Loucy (cell line): ENCODE measurements at regions not wholly inside any gene's neighbourhood (a gene's known extent, or its start where the extent isn't known, plus 50 kb on each side); places are given as distances from the start of the nearest gene placed in this dataset.

ENCODE experiments used
- H2AFZ ChIP-seq: fragments of 200-600 bp; sonication (generic); 2 replicates; pipeline ENCODE4 v1.6.0; 2016; ENCODE audit warnings: antibody characterized with exemption, mild to moderate bottlenecking, low read length, moderate library complexity
- H3F3A ChIP-seq: fragments of 200-600 bp; 2 replicates; pipeline ENCODE4 v1.6.0; 2016; ENCODE audit warnings: antibody characterized with exemption, low read depth, mild to moderate bottlenecking
- H3K27me3 ChIP-seq: fragments of 200-600 bp; sonication (generic); 2 replicates; pipeline ENCODE4 v1.6.1; 2014; ENCODE audit warnings: low read length, mild to moderate bottlenecking; ENCODE audit not compliant: insufficient read depth, poor library complexity, severe bottlenecking
- H3K36me3 ChIP-seq: fragments of 200-600 bp; sonication (generic); 2 replicates; pipeline ENCODE4 v1.6.1; 2016; ENCODE audit warnings: low read length; ENCODE audit not compliant: insufficient read depth
- H3K4me1 ChIP-seq: fragments of 200-600 bp; sonication (generic); 2 replicates; pipeline ENCODE4 v1.5.1; 2014; ENCODE audit warnings: low read length, mild to moderate bottlenecking; ENCODE audit not compliant: insufficient read depth, poor library complexity, severe bottlenecking
- H3K4me2 ChIP-seq: fragments of 200-600 bp; sonication (generic); 2 replicates; pipeline ENCODE4 v1.6.0; 2014; ENCODE audit warnings: antibody characterized with exemption, low read length, low read depth, mild to moderate bottlenecking; ENCODE audit not compliant: poor library complexity, severe bottlenecking
- H3K4me3 ChIP-seq: fragments of 200-600 bp; sonication (generic); 2 replicates; pipeline ENCODE4 v1.5.1; 2014; ENCODE audit warnings: low read length, mild to moderate bottlenecking, mixed read lengths; ENCODE audit not compliant: poor library complexity, severe bottlenecking
- H3K79me2 ChIP-seq: fragments of 200-600 bp; sonication (generic); 2 replicates; pipeline ENCODE4 v1.6.1; 2014; ENCODE audit warnings: low read length; ENCODE audit not compliant: insufficient read depth
- H3K9ac ChIP-seq: fragments of 200-600 bp; sonication (generic); 2 replicates; pipeline ENCODE4 v1.6.0; 2014; ENCODE audit warnings: mild to moderate bottlenecking, low read depth, low read length, moderate library complexity; ENCODE audit not compliant: poor library complexity, severe bottlenecking
- H3K9me2 ChIP-seq: fragments of 200-600 bp; sonication (generic); replicated peaks from 2 replicates; pipeline ENCODE4 v1.6.1; 2016; ENCODE audit warnings: low read depth, low read length, mixed read lengths
- H3K9me3 ChIP-seq: fragments of 200-600 bp; sonication (generic); 2 replicates; pipeline ENCODE4 v1.6.1; 2014; ENCODE audit warnings: mild to moderate bottlenecking, antibody characterized with exemption, low read length, low read depth; ENCODE audit not compliant: insufficient read depth
- H4K20me1 ChIP-seq: fragments of 200-600 bp; sonication (generic); 2 replicates; pipeline ENCODE4 v1.6.0; 2014; ENCODE audit warnings: antibody characterized with exemption, low read length, mild to moderate bottlenecking; ENCODE audit not compliant: insufficient read depth, poor library complexity, severe bottlenecking
- CTCF ChIP-seq: fragments of 200-600 bp; sonication (generic); conservative IDR thresholded peaks from 2 replicates; pipeline ENCODE4 v1.5.1; 2014; ENCODE audit warnings: mild to moderate bottlenecking, antibody characterized with exemption, low read length
- EZH2phosphoT487 ChIP-seq: fragments of 200-600 bp; IDR thresholded peaks from 2 replicates; pipeline ENCODE4 v1.6.1; 2018; ENCODE audit warnings: antibody characterized with exemption, mild to moderate bottlenecking, moderate library complexity, borderline replicate concordance

DNA sequence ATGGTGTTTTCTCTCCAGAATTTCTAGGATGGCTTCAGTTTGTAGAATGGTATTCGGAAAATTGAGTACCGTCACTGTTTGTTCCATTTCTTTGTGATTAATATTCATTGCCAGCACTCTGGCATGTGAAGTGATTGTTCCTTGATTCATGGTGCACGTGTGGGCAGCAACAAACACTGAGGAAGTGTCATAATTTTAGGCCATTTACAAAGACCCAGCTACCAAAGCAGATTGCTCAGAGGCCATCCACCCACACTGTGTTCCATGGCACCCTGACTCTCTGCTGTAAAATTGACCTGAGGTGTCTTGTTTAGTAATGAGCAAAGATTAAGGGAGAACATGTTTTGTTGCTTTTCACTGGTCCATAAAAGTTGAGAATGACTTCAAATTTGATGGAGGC, 250.9 kb upstream of the FMN2 start:
- Histone ChIP-seq H3K79me2 (no peaks in the 10 kb centered on the region), H4K20me1 (no peaks in the 10 kb centered on the region), H3K9me2 (0 out of 2 replicates have a peak, but pooled peaks cover 3% of the 10 kb centered on the region), H3K4me1 (no peaks in the 10 kb centered on the region), H3K27me3 (no peaks in the 10 kb centered on the region), H3F3A (no peaks in the 10 kb centered on the region), H3K9me3 (no peaks in the 10 kb centered on the region; the same call in 1 of the 2 replicates), H3K36me3 (no peaks in the 10 kb centered on the region), H2AFZ (no peak overlapping the region), H3K4me2 (no peak overlapping the region), H3K4me3 (no peak overlapping the region), H3K9ac (no peak overlapping the region)
- no peak for TF ChIP-seq CTCF
- TF ChIP-seq EZH2phosphoT487, result no peak

DNA sequence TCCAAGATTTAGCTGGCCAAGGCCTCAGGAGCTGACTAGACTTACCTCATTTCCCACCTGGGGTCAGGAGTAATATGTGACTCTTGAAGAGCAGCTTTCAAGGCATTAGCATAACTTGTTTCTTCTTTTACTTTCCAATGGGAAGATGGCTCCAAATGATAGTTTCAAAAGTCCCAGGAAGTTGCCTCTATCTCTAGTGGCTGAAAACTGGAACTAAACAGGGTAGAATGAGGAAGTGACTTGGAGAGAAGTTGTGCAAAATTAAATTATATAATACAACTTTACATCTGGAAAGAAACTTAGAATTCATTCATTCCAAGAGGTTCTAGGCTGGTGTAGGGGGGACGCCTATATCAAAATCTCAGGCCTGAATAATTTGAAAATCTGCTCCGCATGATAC, 250.1 kb upstream of the FMN2 start:
- H3K9ac ChIP-seq, result no peak overlapping the region
- no peaks in the 10 kb centered on the region for H3K27me3 ChIP-seq
- no peaks in the 10 kb centered on the region; the same call in 1 of the 2 replicates for H3K9me3 ChIP-seq
- no peak overlapping the region for H2AFZ ChIP-seq
- H3F3A ChIP-seq, result no peaks in the 10 kb centered on the region
- no peak for TF ChIP-seq CTCF
- no peak for TF ChIP-seq EZH2phosphoT487
- H3K4me3 ChIP-seq, result no peak overlapping the region
- no peaks in the 10 kb centered on the region for H3K4me1 ChIP-seq
- H3K79me2 ChIP-seq, result no peaks in the 10 kb centered on the region
- no peaks in the 10 kb centered on the region for H3K36me3 ChIP-seq
- H3K9me2 ChIP-seq, result 0 out of 2 replicates have a peak, but pooled peaks cover 3% of the 10 kb centered on the region
- H3K4me2 ChIP-seq, result no peak overlapping the region
- H4K20me1 ChIP-seq, result no peaks in the 10 kb centered on the region

DNA sequence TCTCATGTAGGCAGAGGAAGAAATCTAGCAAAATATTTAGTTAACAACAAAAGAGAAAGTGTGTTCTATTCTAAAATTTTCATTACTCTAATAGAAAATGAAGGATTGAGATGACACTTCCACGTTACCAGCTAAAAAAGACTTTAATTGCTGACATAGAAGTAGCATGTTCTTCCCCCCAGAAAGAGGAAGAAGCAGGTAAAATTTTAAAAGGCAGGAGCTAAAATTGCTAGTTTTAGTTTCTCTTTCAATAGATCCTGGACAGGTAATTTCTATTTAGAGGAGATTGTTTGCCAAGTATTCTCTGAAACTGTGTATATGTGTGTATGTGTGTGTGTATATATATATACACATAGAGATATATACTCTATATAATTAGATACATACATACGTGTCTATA, 248.1 kb upstream of the FMN2 start:
- Histone ChIP-seq H4K20me1 (no peaks in the 10 kb centered on the region), H3K9me3 (no peaks in the 10 kb centered on the region), H3F3A (no peaks in the 10 kb centered on the region), H3K9ac (no peak overlapping the region), H3K4me1 (no peaks in the 10 kb centered on the region), H3K79me2 (no peaks in the 10 kb centered on the region), H3K9me2 (0 out of 2 replicates have a peak, but pooled peaks cover 3% of the 10 kb centered on the region), H2AFZ (no peak overlapping the region), H3K27me3 (no peaks in the 10 kb centered on the region), H3K4me2 (no peak overlapping the region), H3K4me3 (no peak overlapping the region), H3K36me3 (no peaks in the 10 kb centered on the region)
- no peak for TF ChIP-seq CTCF
- TF ChIP-seq EZH2phosphoT487, result no peak
